Mucosa of descending colon (tissue), 3 donors: ENCODE measurements at regions not wholly inside any gene's neighbourhood (a gene's known extent, or its start where the extent isn't known, plus 50 kb on each side); places are given as distances from the start of the nearest gene placed in this dataset.

Experiments used
- ATAC-seq: fragments of 200-7000 bp; cut with Tn5 transposase; one replicate; pipeline ENCODE4 v1.9.1; 2020; ENCODE audit warnings: mild to moderate bottlenecking, moderate library complexity
- DNase-seq, 3 donors: peaks; one replicate each; pipeline ENCODE4 v3.0.0-alpha.2; 2020
- H3K36me3 ChIP-seq: fragments of 200-600 bp; one replicate; pipeline ENCODE4 v1.8.0; 2021; ENCODE audit warnings: low read depth, mild to moderate bottlenecking
- H3K4me1 ChIP-seq: fragments of 200-600 bp; one replicate; pipeline ENCODE4 v1.8.0; 2021; ENCODE audit warnings: low read depth, mild to moderate bottlenecking
- H3K4me3 ChIP-seq: fragments of 200-600 bp; one replicate; pipeline ENCODE4 v1.8.0; 2021; ENCODE audit warnings: mild to moderate bottlenecking
- H3K9me3 ChIP-seq: fragments of 200-600 bp; one replicate; pipeline ENCODE4 v1.8.0; 2021; ENCODE audit warnings: mild to moderate bottlenecking
- intact Hi-C, 2 donors: fragments of 100-400 bp; cut with DNase I in 1 of 2; cut with micrococcal nuclease in 1 of 2; formaldehyde crosslinking; loops; one replicate each; pipeline versions ENCODE4 v1.11.0 to v1.11.1; 2022; cut with DNase I, micrococcal nuclease
- TF ChIP-seq, protein P1 (sequence below): fragments of 200-600 bp; IDR thresholded peaks from one replicate; pipeline ENCODE4 v1.8.0; 2022; ENCODE audit warnings: antibody characterized with exemption, mild to moderate bottlenecking
- donor health status: DM: no; HTN: no; CAD: no; lungs with moderate emphysema.
- donor health status: DM: no; HTN: no; CAD: no.
- donor health status: DM: no; HTN: yes; CAD: no.

- Histone ChIP-seq H3K36me3 (no peaks in the 10 kb centered on the region), H3K9me3 (no peaks in the 10 kb centered on the region), H3K4me1 (no peaks in the 10 kb centered on the region), H3K4me3 (no peak overlapping the region)
- TF ChIP-seq, protein P1, sequence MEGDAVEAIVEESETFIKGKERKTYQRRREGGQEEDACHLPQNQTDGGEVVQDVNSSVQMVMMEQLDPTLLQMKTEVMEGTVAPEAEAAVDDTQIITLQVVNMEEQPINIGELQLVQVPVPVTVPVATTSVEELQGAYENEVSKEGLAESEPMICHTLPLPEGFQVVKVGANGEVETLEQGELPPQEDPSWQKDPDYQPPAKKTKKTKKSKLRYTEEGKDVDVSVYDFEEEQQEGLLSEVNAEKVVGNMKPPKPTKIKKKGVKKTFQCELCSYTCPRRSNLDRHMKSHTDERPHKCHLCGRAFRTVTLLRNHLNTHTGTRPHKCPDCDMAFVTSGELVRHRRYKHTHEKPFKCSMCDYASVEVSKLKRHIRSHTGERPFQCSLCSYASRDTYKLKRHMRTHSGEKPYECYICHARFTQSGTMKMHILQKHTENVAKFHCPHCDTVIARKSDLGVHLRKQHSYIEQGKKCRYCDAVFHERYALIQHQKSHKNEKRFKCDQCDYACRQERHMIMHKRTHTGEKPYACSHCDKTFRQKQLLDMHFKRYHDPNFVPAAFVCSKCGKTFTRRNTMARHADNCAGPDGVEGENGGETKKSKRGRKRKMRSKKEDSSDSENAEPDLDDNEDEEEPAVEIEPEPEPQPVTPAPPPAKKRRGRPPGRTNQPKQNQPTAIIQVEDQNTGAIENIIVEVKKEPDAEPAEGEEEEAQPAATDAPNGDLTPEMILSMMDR, result no peak
- no peak for ATAC-seq
- intact Hi-C loops, result no loop called here
- DNase-seq, result no peak
Measured at GRCh38 chr3:147799601-147800000, 390.4 kb downstream of the ZIC1 start.

DNA sequence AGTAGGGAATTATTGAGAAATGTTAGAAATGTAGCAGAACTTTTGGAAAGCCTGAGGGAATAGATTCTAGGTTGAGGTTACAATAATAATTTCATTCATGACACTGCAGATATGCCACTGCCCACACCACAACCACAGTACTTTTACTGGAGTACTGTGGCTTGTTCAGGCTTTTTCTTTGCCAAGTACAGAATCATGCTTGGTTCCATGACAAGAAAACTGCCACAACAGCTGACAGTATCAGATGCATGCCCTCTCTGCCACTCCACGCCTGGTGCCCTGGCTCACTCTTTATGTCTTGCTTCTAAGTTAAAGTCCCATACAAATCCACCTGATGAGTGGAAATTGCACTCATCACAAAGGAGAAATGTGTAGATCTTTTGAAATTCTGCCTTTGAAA lies 398.6 kb downstream of the ZIC1 start:
- DNase-seq (no peak), ATAC-seq (no peak)
- H3K4me3 ChIP-seq, result no peak overlapping the region
- intact Hi-C loops, result no loop called here
- no peaks in the 10 kb centered on the region for H3K4me1 ChIP-seq
- TF ChIP-seq, protein P1, result no peak
- H3K36me3 ChIP-seq, result no peaks in the 10 kb centered on the region
- no peaks in the 10 kb centered on the region for H3K9me3 ChIP-seq

- TF ChIP-seq, protein P1, result no peak
- Histone ChIP-seq H3K4me1 (no peaks in the 10 kb centered on the region), H3K9me3 (no peaks in the 10 kb centered on the region), H3K36me3 (no peaks in the 10 kb centered on the region), H3K4me3 (no peak overlapping the region)
- DNase-seq (no peak), ATAC-seq (no peak)
- intact Hi-C loops, result no loop called here
Measured at GRCh38 chr3:147809206-147809605, 400.0 kb downstream of the ZIC1 start.

DNA sequence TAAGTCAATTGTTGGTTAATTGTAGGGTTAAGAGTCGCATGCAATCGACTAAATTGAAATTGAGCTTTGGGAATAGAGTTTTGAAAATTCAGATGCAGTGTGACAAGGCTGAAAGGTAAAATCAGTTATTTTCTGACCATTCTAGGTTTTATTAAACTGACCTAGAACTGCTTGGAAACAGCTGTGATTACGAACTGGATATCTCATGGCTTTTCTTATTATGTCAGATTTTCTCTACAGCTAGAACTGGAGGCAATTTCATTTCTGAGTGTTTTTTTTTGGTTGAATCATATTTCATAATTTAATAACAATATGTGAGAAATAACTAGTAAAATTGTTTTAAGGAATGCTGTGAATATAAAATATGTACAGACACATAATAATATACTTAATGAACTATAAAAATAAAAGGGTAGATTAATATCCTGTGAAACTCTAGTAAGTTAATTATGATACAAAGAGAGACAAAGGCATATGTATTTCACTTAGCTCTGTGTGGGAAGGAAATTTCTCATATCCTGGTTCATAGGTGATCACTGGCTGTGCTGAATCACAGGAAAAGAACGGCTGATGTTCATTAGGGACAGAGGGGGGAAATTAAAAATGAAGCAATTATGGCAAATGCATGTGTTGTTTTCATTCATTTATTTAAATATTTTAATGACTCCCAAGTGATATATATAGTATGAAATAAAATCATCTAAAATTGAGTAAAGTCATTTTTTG lies 403.2 kb downstream of the ZIC1 start:
- Histone ChIP-seq H3K4me1 (peaks cover 7% of the 10 kb centered on the region), H3K4me3 (no peak overlapping the region), H3K9me3 (no peaks in the 10 kb centered on the region), H3K36me3 (no peaks in the 10 kb centered on the region)
- intact Hi-C loops, result no loop called here
- DNase-seq (no peak), ATAC-seq (no peak)
- TF ChIP-seq, protein P1, result no peak

- peaks cover 8% of the 10 kb centered on the region for H3K4me1 ChIP-seq
- no peak overlapping the region for H3K4me3 ChIP-seq
- no peak for DNase-seq
- no peaks in the 10 kb centered on the region for H3K9me3 ChIP-seq
- ATAC-seq, result no peak
- intact Hi-C loops, result no loop called here
- H3K36me3 ChIP-seq, result no peaks in the 10 kb centered on the region
- TF ChIP-seq, protein P1, result no peak
Measured at GRCh38 chr3:147813256-147813655, 404.1 kb downstream of the ZIC1 start.
